HG03097 (cell line): ENCODE measurements at regions not wholly inside any gene's neighbourhood (a gene's known extent, or its start where the extent isn't known, plus 50 kb on each side); places are given as distances from the start of the nearest gene placed in this dataset.

Source experiments
- ATAC-seq: cut with Tn5 transposase; IDR thresholded peaks from one replicate; pipeline ENCODE4 v1.9.1; 2021; ENCODE audit not compliant: unreplicated experiment, low FRiP score

DNA sequence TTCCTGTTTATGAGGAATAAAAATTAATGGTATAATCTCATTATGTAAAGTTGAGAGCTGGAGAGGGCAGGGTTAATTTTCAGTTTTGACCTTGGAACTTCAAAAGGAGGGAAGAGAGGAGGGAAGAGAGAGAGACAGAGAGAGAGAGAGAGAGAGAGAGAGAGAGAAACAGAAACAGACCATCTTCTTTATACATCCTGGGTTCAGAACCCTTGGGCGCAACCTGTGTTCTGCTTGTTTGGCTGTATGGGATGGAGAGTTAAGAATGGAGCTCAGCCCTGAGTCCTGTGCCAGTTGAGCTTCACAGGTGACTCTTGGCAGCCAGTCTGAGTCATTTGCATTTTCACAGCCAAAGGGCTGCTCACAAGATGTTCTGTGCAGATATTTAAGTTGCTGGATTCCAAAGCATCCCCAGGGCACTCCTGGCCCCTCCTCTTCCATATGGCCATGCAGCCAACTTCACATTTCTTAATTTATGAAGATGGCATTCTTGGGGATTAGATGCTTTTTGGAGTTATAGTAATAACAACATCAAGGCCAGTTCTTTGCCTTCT is 143.5 kb downstream of the CARTPT start:
- ATAC-seq = no peak

DNA sequence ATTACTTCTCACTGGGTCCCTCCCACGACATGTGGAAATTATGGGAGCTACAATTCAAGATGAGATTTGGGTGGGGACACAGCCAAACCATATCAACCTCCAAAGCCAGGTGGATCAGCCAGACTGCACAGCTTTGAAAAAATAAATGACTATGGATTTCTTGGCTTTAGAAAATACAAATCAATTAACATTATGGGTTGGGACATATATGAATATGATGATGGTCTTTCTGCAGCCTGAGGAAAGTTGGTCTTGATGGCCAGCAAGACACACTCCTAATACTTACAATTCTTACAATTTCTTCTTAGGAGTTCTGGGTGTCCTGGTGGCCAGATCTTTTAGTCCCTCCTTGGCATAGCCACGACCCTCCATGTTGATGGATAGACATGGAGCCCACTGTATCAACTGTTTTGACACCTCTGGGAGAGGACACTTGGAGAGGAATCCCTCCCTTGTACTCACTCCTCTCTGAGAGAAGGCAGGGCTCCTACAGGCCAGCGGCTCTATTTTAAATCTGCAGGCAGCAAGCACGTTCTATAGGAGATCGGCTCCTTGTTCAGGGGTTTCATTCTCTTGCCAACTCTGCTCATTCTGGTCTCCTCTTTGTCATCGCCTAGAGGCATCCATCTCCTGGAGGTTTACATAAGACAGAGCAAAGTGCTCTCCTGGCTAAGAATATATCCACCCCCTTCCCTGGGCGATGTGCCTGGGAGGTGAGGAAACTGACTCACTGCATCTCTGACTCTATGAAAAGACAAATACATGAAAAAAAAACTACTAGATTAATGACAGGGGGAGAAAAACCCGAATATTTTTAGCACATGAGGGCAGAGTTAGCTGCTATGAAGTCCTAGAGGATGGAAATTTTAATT is 145.9 kb downstream of the CARTPT start:
- ATAC-seq = no peak

DNA sequence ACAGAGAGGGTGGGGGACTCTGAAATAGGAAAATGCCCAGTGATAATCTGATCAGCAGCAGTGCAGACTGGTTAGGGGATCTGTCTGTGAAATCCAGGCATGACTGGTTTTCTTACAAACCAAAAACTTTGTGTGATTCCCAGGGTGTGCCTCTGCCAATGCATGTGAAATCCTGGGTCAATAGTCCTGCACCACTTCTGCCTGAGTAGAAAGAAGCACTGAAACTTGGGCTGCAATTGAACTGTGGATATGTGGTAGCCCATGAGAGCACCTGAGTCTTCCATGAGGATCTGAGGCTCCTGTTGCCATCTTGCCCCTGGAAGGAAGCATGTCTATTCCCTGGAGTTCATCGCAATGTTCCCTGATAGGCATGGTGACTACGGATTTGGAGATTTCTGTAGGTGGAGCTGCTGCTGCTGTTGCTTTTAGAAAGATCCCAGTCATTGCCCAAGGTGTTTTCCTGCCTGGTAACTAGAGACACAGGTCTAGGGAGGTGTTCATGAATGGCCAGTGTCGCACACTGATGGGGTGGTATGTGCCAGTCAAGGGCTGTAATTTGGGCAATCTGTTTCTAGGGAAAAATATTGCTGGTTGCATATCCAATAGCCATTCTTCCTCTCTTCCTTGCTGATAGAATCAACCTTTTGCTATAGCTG is 146.7 kb downstream of the CARTPT start:
- ATAC-seq = no peak

DNA sequence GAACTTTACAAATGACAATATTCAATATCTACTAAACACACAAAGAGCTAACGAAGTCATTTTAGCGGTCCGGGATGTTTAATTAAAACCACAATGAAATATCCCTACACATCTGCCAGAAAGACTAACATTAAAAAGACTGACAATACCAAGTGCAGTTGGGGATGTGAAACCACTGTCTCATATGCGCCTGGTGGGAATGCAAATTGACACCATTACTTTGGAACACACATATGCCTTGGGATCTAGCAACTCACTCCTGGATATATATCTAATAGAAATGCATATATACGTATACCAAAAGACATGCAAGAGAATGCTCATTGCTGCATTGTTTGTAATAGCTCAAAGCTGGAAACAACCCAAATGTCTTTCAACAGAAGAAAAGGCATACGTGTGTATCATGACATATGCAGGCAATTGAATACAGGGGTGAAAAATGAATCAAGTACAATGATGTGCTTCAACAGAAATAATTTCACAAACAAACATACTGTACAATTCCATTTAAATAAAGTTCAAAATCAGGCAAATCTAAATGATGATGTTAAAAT is 153.3 kb downstream of the CARTPT start:
- ATAC-seq = no peak

DNA sequence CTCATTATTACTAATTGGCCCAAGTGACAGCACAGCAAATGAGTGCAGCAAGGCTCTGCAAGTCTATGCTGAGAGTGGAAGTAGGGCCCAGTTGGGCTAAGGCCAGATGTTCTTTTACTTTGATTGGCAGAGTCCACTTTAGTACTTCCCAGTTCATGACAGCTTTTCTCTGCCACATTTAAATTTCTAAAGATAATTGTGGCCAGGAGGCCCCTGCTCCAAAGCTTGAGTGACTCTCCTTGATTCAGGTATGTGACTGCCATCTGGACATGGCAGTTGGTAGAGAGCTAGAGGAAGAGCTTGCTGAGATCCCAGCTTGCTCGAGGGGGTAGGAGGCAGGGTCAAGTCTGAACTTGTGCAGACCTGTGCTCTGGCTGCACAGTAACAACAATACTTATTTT is 154.1 kb downstream of the CARTPT start:
- no peak for ATAC-seq

DNA sequence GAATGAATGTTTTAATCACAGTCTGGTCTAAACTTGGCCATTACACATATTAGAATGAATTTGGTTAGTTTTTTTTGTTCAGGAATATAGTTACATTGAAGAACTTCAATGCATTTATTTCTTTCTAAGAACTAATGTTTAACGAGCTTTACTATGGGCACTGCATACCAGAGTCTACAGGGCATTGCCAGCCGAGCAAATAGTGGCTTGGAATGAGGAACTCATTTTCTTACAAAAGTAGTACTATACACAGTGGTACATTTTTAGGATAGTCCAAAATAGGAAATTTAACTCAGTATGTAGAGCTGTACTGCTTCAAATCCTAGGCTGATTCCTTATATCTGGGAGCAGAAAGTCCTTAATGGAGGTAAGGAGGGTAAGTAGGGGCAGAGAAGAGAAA is 155.4 kb downstream of the CARTPT start:
- no peak for ATAC-seq

DNA sequence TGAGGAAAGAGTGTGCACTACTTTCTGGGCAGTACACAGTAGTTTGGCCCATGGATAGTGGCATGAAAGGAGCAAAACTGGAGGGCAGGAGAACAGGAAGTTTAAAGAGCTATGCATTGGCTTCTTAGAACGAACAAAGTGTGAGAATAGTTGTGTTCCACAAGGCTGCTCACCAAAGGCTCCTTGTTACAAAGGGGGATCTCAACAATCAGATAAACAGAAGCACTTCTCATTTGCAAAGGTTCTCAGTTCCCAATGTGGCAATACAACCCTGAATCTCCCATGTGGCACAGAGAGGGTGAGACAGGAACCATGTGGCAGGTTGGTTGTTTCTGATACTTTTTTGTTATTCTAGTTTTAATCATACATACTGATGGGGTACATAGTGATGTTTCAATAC is 158.4 kb downstream of the CARTPT start:
- ATAC-seq = no peak

DNA sequence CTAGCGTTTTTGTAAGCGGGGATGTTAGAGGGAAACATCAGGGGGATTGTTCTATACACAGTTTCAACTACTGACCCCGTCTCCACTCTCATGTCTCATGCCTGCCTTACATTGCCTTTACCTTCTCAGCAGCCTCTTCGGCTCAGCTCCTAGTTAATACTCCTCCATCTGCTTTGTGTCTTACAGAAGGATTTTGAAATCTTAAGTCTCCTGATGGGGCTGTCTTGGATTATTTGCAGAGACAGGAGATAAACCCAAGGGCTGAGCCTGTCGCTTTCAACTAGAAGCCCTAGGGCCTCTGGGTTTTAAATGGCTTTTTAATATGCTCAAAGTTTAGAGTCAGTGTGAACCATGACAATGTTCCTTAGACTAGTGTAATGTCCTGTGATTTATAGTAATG is 161.5 kb downstream of the CARTPT start:
- no peak for ATAC-seq

DNA sequence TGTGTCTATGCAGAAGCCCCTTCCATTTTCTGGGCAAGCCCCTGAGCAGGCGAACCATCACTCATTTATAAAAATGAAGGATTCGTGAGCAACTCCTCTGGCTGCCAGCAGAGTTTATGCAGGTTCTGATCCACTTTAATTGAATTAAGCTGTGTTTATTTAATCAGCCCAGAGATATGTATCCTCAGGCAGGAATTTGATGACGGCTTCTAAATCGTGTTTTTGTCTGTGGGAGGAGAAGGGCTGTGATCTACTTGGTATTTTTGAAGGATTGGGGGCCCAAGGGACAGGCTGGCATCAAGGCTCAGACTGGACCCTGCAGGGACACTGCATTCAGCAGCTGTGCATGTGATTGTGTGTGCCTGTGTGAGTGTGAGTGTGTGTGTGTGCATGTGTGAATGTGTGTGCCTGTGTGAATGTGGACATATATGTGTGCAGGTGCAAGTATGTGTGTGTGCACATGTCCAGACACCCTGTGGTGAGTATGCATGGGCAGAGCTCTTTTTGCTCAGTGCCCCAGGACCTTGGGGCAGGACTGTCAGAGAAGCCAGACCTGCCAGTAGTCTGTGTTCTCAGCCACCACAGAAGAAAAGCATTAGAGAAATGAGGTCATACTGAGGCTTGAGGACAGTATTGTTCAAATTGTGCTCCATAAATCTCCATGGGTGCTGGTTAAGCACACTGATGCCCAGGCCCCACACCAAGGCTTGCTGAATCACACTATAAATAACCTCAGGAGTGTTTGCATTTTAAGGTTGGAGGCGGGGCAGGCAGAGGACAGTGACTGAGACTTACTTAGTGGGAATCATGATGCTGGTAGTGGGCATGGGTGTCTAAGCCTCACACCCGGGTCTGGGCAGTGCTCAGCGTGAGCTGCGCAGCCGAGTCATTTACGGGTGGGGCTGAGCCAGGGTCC is 164.0 kb downstream of the CARTPT start:
- ATAC-seq = no peak

DNA sequence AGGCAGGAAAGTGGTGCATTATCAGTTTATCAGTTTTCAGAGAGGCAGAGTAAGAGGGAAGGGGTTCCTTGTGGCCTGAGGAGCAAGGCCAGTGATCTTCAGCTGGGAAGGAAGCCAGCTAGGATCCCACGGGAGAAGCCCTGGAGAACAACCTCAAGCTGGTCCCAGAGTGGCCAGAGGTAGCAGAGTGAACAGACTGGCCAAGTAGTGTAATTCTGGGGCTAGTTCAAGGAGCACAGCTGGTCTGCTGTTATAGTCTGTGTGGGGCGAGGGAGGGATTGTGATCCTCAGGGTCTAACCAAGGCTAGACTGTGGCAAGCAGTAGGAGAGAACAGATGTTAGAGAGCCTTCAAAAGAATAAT is 164.6 kb downstream of the CARTPT start:
- ATAC-seq = no peak

DNA sequence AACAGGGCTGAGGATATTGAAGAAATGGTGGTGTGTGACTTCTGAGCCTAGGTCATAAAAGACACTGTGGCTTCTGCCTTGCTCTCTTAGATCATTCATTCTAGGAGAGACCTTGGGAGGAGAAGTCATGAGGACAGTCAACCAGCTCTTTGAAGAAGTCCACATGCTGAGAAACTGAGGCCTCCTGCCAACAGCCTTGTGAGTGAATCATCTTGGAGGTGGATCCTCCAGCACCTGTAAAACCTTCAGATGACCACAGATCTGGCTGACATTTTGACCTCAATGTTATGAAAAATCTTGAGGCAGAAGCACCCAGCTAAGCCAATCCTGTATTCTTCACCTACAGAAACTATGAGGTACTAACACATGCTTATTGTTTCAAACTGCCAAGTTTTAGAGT is 165.9 kb downstream of the CARTPT start:
- no peak for ATAC-seq

DNA sequence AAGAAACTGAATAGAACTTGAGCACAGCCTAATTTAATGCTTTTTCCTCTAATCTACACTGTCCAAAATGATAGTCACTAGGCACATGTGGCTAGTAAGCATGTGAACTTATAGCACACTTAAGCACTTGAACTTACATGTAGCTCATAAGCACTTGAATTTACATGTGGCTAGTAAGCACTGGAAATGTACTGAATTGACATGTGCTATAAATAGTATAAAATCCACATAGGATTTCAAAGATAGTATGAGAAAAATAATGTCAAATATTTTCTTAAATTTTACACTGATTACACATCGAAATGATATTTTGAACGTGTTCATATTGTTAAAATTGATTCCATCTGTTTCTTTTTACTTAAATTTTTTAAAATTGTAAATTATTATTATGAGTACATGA is 167.3 kb downstream of the CARTPT start:
- ATAC-seq = no peak

DNA sequence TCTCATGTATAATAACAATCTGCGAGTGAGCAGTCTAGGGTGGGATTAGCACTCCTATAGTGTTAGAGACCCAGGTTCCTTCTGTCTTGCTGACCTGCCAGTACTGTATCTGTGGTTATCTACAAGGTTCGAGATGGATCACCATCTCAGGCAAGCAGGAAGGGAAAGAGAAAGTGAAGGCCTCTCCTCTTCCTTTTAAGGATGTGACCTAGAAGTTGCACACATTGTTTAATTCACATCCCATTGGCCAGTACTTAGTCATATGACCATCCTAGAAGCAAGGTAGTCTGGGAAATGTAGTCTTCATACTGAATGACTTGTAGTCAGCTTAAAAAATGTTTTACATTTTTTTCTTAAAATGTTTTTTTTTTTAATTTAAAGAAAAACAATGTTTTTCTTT is 168.6 kb downstream of the CARTPT start:
- peak; percentile 97 for ATAC-seq

DNA sequence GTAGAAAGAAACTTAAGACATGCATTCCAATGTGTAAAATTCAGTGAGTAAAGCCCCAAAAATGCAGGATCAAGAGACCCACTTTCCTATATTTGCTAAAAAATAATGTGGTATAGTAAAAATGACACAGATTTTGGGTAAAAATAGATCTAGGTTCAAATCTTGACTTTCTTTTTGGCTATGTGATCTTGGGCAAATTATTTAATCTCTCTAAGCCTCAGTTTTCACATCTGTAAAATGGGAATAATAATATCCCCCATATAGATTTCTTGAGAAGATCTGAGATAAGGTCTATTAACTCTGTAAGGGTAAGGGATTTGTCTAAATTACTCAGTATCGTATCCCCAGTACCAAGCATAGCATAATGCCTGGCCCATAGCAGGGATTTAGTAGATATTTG is 172.3 kb downstream of the CARTPT start:
- ATAC-seq = no peak

DNA sequence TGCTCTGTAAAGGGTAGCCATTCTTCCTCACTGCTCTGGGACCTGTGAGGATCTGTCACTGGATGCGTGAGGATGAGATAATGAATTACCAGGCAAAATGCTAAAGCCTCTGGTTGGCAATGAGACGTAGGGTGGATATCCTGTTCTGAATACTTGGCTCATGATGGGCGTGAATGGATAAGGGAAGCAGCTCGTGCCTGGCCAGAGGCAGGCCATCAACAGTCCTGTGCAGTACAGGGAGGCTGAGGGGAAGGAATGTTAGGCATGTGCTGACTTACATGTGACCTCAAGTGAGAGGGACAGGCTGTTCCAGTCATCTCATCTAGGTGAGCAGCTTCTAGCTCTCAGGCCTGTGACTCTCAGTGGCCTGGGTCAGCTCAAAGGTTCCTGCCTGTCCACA is 172.8 kb downstream of the CARTPT start:
- no peak for ATAC-seq

DNA sequence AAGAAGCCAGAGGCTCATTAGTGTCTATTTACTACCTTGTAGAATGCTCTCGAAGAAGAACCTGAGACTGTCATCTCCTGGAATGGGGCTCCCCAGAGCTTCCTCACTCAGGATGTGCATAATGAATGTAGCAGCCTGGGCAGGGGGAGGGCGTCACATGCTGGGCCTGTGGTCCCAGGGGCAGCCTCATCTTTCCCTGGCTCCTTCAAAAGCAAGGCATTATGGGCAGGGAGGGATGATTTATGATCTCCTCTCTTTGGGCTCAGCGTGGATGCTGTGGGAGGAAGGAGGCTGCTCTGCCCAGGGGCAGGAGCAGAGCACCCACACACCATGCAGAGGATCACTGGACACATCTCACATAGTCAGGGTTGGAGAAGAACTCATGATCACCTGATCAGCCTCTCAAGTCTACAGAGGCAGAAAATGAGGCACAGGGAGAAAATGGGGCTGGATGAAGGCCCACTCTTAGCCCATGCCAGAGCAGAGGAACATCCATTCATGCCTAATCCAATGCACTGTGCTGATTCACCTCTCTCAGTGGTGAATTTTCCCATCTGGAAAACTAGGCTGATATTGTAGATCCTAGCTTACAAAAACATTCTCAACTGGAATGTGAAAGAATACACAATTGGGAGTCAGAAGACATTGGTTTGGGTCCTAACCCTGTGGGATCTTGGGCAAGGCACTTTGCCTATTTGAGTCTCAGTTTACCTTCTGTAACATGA is 173.7 kb downstream of the CARTPT start:
- no peak for ATAC-seq

DNA sequence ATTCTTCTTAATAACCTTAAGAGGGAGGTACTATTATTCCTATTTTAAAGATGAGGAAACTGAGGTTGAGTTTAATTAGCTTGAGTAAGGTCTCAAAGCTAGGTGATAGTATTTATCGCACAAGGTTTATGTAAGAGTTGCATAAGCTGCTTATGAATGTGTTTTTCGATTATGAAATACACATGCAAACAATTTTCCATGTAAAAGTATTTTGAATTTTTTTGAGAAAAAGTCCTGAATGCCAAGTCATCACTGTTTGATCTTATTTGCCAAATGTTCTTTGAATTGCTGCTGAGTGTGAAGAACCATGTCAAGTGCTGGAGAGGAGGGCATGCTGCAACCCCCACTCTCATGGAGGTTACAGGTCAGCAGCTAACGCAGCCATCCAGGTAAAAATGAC is 174.4 kb downstream of the CARTPT start:
- ATAC-seq = no peak

DNA sequence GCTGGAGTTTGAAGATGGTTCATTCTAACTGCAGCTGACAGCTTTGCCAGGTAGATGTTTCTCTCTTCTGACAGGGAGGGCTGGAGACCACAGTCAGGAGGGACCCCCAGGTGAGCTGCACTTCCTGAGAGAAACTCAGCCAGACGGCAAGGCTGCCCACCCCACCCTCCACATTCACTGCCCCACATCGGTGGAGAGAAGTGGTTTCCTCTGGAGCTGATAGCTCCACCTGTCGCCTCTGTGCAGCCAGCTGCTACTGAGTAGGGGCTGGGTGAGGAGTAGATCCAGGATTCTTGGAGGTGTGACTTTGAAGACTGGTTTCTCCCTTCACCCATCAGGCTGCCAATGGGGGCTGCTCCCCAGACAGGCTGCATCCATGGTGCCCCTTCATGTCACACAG is 175.0 kb downstream of the CARTPT start:
- no peak for ATAC-seq

DNA sequence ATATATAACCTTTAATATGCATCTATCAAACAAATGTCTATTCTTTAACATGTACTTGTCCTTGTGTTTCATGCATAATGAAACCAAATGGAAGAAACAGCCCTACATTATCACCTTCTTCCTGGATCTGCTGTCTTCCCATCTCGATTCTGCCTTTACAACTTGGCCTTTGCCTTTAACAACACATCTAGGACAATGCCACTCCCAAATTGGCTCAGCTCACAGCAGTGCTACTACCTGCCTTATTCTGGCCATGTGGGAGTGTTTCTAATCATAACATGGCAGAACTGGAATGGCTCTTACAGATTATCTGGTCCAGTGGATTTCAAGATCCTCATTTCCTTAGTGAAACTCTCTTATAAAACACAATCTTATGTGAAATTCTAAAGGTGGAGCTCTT is 176.5 kb downstream of the CARTPT start:
- no peak for ATAC-seq

DNA sequence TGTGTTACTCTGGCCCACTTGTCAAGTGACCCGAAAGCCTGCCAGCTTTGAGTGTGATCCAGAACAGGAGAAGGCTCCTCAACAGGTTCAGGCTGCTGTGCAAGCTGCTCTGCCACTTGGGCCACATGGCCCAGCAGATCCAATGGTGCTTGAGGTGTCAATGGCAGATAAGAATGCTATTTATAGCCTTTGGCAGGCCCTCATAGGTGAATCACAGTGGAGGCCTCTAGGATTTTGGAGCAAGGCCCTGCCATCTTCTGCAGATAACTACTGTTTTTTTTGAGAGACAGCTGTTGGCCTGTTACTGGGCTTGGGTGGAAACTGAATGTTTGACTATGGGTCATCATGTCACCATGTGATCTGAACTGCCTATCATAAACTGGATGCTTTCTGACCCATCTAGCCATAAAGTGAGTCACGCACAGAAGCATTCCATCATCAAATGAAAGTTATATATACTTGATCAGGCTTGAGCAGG is 180.8 kb downstream of the CARTPT start:
- ATAC-seq = no peak
